Stimulated activated CD4-positive, alpha-beta T cell treated with anti-CD3 and anti-CD28 coated beads, Interleukin-4, amount 100 ng/mL, for 24 hours (primary cell): ENCODE measurements at regions not wholly inside any gene's neighbourhood (a gene's known extent, or its start where the extent isn't known, plus 50 kb on each side); places are given as distances from the start of the nearest gene placed in this dataset.

Experiments
- DNase-seq: peaks from one replicate; pipeline ENCODE4 v3.0.0-alpha.2; 2020

DNA sequence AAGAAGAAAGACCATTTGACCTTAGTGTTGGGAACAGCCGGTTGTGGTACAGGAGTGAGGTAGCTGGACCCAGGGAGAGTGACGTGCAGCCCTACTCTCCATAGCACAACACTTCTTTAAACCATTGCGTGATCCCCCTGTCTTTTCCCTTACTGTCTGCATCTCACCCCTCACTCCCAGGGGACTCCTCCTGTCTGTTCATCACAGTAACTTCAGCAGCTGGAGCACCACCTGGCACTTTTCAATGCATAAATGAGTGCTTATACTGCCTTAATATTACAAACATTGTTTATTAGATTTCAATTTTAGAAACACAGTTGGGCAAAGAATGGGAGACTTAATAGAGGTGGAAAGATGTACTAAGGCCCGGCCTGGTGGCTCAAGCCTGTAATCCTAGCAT is 285.5 kb downstream of the UQCRFS1 start:
- DNase-seq: no peak

DNA sequence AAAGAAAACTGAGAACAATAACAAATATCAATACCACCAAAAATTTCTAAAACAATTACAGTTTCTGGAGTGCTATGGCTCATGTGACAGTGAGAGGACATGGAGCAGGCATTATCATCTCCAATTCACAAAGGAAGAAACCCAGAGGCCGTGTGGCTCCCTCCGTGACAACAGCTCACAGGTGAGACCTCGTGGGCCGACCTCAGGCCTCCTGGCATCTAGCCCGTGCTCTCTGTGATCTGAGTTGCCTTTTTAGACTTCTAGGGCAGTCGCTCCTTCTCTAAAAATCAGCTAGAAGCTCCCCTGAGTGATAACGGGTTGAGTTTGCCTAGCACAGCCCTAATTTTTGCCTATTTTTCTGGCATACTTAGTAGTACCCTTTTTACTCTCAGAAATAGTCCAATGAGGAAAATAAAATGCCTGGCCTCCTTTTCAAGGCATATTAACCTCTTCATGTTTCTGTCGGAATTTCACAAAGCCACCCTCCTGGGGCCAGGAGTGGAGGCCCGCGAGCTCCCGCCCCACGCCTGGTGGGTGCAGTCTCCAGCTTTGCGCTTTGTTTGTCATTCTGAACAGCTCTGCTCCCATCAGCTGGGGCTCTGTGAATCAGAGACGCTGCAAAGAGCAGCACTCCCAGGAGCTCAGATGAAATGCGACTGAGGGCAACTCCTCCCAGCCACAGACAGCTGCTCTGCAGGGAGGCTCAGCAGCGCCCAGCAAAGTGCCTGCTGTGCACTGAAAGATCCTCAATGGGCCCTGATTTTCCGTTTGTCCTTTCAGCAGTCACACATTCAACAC is 292.5 kb downstream of the UQCRFS1 start:
- DNase-seq: no peak

DNA sequence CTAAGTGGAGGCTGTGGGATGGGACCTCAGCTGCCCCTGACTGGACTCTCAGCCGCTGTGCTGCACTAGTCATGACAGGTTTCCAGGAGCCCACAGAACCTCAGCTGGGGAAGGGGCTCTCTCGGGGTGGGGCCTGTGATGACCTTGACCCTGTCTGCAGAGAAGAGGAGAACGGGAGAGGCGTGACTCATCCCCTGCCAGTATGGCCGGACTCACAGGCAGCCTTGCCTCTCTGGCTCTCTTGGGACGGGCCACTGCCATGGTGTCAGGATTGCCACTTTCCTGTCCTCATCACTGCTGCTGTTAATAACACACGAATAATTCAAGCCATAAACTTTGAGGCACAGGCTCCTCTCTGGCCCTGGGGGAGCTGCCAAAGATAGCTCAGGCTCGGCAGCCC is 295.3 kb downstream of the UQCRFS1 start:
- DNase-seq: no peak

DNA sequence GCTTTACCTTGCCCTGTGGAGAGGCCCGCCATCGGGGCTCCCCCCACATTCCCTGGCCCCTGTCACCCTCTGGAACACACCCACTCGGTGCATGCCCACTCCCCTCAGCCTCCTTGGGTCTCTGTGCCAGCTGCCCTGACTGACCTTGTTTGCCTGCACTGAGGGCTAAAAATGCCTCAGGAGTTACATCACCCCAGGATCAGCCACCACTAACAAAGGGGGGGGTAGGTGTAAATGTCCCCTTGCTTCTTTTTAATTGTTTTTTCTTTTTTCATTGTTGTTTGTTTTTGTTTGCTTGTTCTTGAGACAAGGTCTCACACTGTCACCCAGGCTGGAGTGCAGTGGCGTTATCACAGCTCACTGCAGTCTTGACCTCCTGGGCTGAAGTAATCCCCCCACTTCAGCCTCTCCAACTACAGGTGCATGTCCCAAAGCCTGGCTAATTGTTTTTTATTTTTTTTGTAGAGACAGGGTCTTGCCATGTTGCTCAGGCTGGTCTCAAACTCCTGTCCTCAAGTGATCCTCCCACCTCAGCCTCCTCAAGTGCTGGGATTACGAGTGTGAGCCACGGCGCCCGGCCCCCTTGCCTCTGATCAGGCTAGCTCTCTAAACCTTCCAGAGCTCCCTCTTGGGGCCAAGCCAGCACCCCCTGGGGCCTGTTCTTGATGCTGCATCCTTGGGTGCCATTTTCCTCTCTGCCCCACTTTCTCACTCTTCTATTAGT is 297.1 kb downstream of the UQCRFS1 start:
- DNase-seq: no peak

DNA sequence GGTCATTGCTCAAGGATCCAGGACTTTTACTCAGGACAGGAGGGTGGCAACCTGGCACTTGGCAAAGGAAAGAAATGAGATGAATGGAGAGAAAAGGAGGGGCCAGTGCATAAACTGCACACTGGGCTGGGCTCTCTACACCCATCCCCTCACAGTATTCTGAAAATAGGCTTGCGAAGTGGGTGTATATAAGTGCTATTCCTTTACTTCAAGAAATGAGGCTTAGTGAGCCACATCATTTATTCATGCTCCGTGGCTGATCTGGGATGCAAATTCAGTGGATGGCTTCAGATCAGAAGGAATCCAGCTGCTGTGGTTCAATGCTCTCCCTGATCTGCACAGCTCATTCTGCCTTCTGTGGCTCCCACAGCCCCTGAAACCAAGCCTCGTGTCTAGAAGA is 297.7 kb downstream of the UQCRFS1 start:
- DNase-seq: no peak

DNA sequence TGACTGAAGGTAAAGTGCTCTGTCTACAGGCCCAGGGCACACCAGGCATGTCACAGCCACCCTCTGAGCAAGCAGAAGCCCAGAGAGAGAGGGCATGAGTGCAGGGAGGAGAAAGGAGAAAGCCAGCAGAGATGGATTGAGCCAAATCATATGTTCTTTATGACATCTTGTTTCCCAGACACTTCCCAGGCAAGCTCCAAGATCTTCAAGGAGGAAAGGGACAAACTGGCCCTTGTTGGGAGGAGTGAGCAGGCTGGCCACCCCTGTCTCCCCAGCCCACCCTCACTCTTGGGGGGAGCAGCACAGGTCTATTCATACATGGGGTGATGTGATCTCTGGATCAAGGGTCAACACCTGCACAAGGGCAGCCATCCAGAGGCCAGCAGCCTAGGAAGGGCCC is 298.8 kb downstream of the UQCRFS1 start:
- DNase-seq: no peak

DNA sequence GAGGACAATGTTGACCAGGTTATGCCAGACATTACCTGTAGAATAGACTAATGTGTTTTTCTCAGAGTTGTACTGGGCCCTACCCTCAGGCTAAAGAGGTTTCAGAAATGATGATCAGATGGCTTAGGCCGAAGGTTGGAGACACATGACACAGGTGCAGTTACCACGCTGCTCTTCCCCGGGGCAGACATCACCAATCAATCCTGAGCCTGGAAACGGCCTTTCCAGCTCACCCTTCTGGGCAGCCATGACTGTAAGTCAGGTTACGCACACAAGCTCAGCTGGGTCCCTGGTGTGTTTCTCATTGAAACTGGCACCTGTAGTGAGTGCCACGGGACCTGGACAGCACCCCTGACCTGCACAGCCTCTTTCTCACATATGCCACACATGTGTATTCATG is 299.3 kb downstream of the UQCRFS1 start:
- DNase-seq: no peak

DNA sequence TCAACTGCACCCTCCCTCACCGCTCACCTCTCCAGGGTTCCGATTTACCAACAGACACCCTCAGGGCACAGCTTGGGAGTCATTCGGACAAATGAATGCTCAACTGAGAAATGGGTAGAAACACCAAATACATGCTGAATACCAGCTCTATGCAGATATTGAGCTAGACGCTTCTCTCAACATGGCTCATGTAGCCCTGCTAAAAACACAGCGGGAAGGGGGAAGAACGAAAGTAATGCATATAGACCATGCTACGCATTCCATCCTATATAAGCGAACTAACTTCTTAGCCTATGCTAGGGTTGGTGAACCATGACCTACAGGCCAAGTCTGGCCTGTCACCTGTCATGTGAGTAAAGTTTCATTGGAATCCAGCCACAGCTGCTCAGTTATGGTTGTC is 304.0 kb downstream of the UQCRFS1 start:
- no peak for DNase-seq

DNA sequence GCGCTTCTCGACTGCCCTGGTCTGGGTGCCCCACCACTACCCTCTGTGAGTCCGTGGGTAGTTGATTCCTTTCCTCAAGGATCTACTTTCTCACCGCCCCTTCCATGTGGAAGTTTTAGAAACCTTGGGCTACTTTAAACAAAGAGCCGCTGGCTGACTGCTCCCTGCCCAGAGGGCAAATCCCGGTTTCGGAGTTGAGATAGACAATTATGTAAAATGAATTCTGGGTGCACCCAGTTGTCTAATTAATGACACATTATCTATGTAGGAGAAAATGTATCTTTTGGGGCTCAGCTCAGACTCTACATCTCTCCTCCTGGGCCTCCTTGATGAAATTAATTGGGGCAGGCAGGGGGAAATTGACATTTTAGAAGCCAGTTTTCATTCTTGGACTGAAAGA is 305.4 kb downstream of the UQCRFS1 start:
- no peak for DNase-seq

DNA sequence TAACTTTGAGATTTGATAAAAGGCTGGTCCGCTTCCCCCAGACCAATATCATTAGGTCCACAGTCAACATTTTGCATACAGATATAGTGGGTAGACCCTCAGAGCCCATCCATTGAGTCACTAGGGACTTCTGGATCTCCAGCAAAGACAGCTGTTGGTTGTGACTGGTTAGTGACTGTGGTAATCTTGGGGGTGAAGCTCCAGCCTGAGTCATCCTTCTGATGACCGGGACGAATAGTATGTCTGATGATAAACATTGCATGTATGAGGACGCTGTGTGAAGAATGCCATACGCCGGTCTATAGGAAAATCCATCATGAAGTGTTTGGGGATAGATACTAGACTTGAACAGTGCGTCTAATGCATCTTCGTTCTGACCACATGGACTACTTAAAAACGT is 307.0 kb downstream of the UQCRFS1 start:
- no peak for DNase-seq

DNA sequence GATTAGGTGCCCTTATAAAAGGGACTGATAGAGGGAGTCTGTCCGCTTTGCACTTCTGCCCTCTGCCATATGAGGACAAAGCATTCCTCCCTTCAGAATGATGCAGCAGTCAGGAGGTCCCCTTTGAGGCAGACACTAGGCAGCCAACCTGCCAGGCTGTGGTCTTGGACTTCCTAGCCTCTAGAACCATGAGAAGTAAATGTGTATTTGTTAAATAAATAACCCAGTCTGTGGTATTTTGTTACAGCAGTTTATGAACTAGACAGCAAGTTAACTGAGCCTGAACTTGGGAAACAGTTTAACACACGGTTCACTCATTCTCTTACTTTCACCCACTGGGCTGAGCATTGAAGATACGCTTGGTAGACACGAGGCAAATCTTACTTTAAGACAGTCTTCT is 313.2 kb downstream of the UQCRFS1 start:
- DNase-seq: no peak

DNA sequence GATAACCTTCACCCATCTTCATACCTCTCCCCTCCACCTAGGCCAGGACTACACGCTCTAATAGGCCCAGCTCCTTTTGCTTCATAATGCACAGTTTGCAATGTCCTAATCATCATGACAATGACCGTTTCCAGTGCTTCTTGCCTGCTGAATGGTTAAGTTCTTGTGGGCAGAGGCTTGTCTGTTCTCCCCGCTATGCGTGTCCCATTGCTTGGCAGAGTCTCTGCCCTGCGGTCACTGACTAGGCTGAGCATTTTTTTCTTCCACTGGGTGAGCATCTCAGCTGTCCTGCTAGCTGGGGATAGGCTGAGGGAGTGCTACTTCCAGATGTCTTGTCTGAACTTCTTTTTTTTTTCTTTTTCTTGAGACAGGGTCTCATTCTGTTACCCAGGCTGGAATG is 314.7 kb downstream of the UQCRFS1 start:
- no peak for DNase-seq

DNA sequence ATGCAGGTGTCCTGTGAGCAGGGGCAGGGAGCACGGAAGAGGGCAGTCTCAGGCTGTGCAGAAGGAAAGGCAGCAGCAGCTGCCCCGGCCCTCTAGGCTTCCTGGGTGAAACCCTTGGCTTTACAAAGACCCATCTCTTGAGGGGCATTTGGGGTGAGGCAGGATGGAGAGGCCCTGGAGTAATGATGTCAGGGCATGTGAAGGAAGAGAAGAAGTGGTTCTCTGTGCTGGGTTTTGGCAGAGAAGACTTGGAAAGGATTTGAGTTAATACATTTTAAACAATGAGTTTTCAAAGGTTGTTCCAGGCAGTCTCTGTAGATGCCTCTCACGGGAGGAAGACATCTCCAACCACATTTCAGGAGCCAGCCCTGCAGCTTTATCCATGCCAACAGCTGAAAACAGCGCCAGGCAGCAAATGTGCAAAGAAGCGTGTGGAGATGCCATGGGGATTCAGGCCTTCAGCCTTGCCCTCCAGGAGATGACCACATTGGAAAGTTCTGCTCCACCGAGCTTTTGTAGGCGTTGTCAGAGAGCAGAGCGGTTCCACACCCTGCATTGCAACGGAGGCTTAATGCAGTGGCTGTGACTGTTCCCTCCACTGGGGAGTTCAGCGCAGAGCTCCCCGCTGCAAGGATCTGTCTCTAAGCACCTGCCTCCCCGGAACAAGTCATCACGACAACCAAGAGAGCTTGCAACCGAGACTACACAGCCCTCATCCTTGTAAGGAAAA is 322.8 kb downstream of the UQCRFS1 start:
- no peak for DNase-seq

DNA sequence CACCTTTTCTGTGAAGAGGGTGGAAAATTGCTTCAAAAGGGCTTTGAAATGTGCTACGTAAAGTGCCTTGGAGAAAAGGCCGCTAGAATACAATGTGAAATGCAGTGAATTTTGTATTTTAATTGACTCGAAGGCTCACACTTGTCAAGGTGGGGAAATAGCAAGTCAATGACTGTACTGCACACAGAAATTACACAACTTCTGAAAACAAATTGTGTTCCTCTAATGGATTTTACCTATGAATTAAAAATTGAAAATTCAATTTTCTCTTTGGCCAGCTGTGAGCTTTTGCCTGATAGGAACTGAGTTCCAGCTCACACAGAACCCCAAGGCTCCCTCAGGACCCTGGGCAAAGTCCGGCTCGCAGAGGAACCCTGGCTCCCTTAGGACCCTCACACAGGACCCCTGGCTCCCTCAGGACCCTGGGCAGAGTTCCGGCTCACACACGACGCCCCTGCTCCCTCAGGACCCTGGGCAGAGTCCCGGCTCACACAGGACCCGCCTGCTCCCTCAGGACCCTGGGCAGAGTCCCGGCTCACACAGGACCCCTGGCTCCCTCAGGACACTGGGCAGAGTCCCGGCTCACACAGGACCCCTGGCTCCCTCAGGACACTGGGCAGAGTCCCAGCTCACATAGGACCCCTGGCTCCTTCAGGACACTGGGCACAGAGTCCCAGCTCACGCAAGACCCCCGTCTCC is 324.9 kb downstream of the UQCRFS1 start:
- DNase-seq: no peak

DNA sequence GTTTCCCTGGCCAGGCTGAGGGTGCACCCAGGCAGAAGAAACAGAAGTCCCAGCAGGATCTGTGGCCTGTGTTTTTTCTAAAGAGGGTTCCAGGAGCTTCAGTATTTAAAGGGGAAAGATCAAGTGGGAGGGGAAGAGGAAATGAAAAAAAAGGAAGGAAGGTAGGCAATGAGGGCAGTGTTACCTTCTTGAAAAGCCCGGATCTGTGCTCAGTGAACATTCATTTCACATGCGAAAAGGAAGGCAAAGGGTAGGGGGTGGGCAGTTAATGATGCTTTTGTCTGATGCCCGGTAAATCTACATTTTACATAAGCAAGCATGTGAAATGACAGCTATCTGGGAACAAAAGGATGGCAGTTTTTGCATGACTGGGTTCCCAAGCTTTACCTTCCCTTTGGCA is 326.2 kb downstream of the UQCRFS1 start:
- no peak for DNase-seq

DNA sequence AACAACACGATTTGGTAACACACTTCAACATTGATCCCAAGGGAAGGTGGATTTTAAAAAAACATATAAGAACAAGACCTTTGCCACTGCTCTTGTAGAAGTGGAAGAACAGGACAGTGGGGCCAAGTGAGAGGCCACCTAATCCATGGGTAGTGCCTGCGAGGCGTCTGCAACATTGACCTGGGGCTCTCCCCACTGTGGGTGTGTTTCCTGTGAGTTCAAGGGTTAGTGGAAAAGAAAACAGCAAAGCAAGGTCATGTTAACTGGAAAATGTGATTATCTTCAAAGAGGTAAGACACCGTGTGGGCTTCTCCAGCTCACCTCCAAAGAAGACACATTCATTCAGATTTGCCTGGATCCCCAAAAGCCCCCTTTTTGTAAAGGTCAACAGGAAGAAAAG is 327.0 kb downstream of the UQCRFS1 start:
- DNase-seq: no peak

DNA sequence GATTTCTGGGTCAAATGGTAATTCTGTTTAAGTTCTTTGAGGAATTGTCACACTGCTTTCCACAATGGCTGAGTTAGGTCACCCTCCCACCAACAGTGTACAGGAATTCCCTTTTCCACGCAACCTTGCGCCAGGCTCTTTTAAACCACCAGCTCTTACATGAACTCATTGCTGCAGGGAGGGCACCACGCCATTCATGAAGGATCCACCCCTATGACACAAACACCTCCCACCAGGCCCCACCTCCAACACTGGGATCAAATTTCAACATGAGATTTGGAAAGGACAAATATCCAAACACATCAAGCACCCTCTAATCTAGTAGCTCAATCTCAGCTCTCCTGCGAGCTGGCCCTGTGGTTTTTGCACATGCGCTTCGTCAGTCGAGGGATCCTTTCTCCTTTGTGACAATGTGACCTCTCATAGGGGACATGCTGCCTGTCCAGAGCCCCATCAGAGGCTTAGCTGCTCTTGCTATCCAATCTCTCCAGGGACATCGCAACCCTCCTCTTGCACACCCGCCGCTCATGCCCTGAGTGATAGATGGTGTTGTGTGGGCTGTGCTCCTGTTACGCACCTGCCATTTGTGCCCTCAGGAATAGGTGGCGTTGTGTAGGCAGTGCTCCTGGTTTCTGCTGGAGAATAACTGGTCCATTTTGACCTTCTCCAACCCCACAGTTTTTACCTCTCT is 328.0 kb downstream of the UQCRFS1 start:
- DNase-seq: no peak

DNA sequence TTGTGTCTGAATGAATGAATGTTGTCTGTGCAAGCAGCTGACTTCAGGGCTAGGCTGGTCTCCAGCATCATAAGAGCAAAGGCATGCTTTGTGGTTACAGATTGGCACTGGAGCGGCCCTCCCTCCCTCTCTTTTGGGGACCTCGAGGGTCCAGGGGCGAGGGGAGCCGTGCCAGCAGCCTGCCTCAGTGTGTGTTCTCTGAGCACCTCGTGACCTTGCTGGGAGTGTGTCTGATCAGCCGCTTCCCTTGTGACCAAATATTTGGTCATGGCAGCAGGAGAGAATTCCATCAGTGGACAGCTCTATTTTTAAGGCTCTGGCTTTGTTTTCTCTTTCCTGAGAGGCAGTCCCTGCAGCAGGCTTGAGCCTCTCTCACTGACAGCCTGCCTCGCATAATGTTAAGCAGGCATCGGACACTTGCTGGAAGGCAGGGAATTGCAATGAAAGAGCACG is 329.7 kb downstream of the UQCRFS1 start:
- DNase-seq: no peak

DNA sequence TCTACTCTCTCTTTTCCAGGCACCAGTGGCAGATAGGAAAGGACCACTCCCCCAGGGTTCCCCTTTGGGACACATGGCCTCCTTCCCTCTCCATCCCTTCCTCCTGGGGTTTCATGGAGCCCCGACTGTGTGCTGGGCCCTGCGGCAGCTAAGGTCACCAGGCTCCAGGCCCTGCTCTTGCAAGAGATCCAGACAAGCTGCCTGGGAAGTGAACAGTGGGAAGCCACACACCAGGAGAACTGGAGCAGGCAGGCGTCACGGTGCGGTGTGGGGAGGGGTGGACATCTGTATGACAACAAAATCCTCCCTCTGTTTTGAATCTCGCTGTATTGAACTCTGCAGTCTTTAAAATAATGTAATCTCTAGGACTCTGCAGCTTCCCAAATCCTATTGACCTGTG is 330.1 kb downstream of the UQCRFS1 start:
- no peak for DNase-seq

DNA sequence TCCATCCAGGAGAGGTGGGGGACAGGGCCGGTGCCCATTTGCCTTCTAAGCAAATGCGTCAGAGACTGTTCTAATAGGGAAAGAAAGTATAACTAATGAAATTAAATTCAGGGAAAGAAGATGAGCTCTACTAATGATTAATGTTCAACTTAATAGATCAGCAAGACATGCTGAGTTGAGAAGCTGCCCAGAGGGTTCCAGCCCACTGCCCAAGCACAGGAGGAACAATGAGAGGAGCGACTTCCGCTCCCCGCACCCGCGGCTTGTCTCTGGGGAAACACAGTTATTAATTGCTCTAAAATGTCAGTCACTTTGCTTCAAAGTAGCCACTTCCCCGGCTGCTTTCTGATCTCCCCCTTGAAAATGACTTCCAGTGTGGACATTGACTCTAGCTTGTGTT is 331.3 kb downstream of the UQCRFS1 start:
- DNase-seq: no peak

DNA sequence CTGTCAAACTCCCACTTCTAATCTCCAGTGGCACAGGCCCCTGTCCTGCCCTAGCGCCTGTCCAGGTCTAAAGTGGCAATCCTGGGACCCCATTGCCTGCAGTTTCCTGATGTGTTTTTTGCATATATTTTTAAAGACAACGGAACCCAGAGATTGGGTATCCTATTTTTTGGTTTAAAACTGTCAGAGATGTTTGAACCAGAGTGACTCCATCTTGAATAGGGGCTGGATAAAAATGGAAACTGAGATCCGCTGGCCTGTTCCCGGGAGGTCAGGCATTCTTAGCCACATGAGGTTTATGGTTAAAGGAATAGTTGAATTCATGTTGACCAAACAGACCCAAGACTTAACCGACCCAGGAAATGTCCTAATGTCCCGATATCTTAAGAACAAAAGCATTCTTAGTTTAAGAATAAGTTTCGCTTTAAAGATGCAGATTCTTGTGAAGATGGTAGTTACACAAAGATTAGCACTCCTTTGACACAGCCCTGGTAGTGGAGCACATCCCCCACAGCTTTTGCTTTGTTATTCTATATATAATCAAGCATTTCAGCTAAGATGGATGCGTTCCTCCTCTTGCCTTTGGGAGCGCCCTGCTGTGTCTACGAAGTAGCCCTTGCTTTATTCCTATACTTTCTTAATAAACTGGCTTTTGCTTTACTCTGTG is 332.1 kb downstream of the UQCRFS1 start:
- DNase-seq: no peak
